ENCODE measurements at regions not wholly inside any gene's neighbourhood (a gene's known extent, or its start where the extent isn't known, plus 50 kb on each side); places are given as distances from the start of the nearest gene placed in this dataset.

DNA sequence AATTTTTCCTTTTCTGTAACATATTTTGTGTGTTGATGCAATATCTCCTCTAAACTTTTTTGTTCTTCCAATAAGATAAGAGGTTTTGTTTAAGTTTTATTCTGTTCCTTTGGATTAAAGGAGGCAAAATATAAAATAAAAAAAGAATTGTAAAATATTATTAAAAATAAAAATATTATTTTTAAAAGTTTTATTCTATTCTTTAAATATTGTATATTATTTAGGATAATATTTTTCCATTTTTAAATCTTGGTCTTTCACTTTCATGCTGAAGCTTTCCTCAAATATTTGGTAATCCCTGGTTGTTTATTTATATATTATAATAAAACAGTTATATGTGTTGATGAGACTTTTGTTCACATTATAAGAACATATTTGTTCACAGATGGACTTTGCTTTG, 187.9 kb upstream of the PDE5A start:
- Mint-ChIP-seq H3K27ac (no peak overlapping the region), H3K36me3 (no peaks in the 10 kb centered on the region), H3K27me3 (peaks cover 4% of the 10 kb centered on the region), H3K9me3 (peaks cover 0 to 7% (median 2%) of the 10 kb centered on the region in 7 donors), H3K4me3 (no peak overlapping the region), H3K4me1 (no peaks in the 10 kb centered on the region)
- DNase-seq, result no peak
- Histone ChIP-seq H3K36me3 (ENCODE audit: control insufficient read depth, insufficient read depth, low read length) (no peaks in the 10 kb centered on the region), H3K27me3 (ENCODE audit: control insufficient read depth, insufficient read depth, low read length) (no peaks in the 10 kb centered on the region), H3K27ac (ENCODE audit: insufficient read depth, low read length, poor library complexity, severe bottlenecking) (no peak overlapping the region), H3K9me3 (ENCODE audit: control insufficient read depth in 2 of 2, low read length in 2 of 2) (no peaks in the 10 kb centered on the region), H3K4me1 (ENCODE audit: control insufficient read depth, insufficient read depth, low read length, poor library complexity, severe bottlenecking) (no peaks in the 10 kb centered on the region), H3K4me3 (ENCODE audit: low read depth, low read length) (no peak overlapping the region)
- no peak for ATAC-seq (ENCODE audit: low read depth in 2 of 2)

DNA sequence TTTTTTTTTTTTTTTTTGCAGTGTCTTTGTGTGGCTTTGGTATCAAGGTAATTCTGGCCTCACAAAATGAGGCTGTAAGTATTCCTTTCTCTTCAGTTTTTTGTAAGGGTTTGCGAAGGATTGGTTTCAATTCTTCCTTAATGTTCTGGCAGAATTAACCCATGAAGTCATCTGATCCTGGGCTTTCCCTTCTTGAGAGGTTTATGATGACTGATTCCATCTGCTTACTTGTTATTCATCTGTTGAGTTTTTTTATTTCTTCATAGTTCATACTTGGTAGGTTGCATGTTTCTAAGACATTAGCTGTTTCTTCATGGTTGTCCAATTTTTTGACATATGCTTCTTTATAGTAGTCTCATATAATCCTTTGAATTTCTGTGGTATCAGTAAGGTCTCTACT, 181.4 kb upstream of the PDE5A start:
- H3K36me3 ChIP-seq (ENCODE audit: control insufficient read depth, insufficient read depth, low read length), result no peaks in the 10 kb centered on the region
- no peaks in the 10 kb centered on the region for H3K27me3 ChIP-seq (ENCODE audit: control insufficient read depth, insufficient read depth, low read length)
- Mint-ChIP-seq H3K4me3 (no peak overlapping the region), H3K4me1 (no peaks in the 10 kb centered on the region), H3K9me3 (peaks cover 0 to 8% (median 4%) of the 10 kb centered on the region in 7 donors), H3K27ac (no peak overlapping the region), H3K36me3 (no peaks in the 10 kb centered on the region), H3K27me3 (no peaks in the 10 kb centered on the region)
- no peak overlapping the region for H3K27ac ChIP-seq (ENCODE audit: insufficient read depth, low read length, poor library complexity, severe bottlenecking)
- H3K4me3 ChIP-seq (ENCODE audit: low read depth, low read length), result no peak overlapping the region
- ATAC-seq (ENCODE audit: low read depth in 2 of 2), result no peak
- DNase-seq, result no peak
- H3K9me3 ChIP-seq (ENCODE audit: control insufficient read depth in 2 of 2, low read length in 2 of 2), result no peaks in the 10 kb centered on the region
- H3K4me1 ChIP-seq (ENCODE audit: control insufficient read depth, insufficient read depth, low read length, poor library complexity, severe bottlenecking), result no peaks in the 10 kb centered on the region

DNA sequence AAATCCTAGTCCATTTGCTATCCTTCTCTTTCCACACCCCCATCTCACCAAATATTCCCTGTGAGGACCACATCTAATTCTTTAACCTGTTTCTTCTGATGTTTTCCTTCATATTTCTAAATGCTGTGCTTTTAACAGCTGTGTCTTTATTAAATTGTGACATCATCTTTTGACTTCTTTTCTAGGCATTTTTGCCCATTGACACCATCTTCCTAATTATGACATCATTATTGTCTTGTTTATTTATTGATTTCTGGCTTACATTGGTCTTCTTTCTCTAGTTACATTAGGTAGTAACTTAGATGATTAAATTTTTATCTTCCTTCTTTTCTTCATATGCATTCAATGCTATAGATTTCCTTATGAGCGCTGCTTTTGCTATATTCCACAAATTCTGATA, 175.8 kb upstream of the PDE5A start:
- H3K36me3 Mint-ChIP-seq, result no peaks in the 10 kb centered on the region
- no peaks in the 10 kb centered on the region for H3K9me3 ChIP-seq (ENCODE audit: control insufficient read depth in 2 of 2, low read length in 2 of 2)
- ATAC-seq (ENCODE audit: low read depth in 2 of 2), result no peak
- H3K27me3 ChIP-seq (ENCODE audit: control insufficient read depth, insufficient read depth, low read length), result no peaks in the 10 kb centered on the region
- DNase-seq, result no peak
- H3K4me1 ChIP-seq (ENCODE audit: control insufficient read depth, insufficient read depth, low read length, poor library complexity, severe bottlenecking), result no peaks in the 10 kb centered on the region
- H3K4me1 Mint-ChIP-seq, result no peaks in the 10 kb centered on the region
- H3K9me3 Mint-ChIP-seq, result peaks cover 0 to 4% (median 0%) of the 10 kb centered on the region in 7 donors
- no peak overlapping the region for H3K27ac ChIP-seq (ENCODE audit: insufficient read depth, low read length, poor library complexity, severe bottlenecking)
- no peak overlapping the region for H3K27ac Mint-ChIP-seq
- H3K36me3 ChIP-seq (ENCODE audit: control insufficient read depth, insufficient read depth, low read length), result no peaks in the 10 kb centered on the region
- H3K4me3 Mint-ChIP-seq, result no peak overlapping the region
- no peaks in the 10 kb centered on the region for H3K27me3 Mint-ChIP-seq
- H3K4me3 ChIP-seq (ENCODE audit: low read depth, low read length), result no peak overlapping the region

DNA sequence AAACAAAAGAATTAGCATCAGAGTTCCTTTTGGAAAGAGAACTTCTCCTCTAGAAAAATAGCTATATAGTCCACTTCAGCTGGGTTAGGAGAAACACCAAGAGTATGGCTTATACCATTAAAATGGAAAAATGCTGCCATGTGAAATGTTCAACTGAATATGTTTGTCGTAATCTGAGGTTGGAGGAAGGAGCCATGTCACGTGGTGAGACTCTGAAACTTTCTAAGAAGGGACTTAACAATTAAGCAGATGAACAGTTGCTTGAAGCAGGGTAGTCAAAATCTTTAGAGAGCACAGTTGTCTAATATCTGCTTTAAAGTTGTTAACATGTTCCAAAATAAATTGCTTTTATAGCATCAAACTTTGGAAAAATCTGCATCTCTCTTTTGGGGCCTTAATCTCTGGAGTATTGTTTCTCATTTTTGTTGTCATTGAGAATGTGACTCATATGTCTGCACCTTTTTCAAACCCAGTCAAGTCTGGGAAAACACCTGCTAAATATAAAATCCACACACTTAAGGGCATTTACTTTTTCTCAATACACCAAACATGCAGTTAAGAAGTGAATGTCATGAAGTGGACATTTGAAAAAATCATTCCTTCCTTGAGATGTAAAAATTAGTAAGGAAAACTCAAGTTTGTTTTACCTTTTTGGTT, 168.8 kb upstream of the PDE5A start:
- Mint-ChIP-seq H3K4me1 (no peaks in the 10 kb centered on the region), H3K27ac (no peak overlapping the region), H3K36me3 (no peaks in the 10 kb centered on the region), H3K9me3 (no peaks in the 10 kb centered on the region), H3K27me3 (no peaks in the 10 kb centered on the region), H3K4me3 (no peak overlapping the region)
- Histone ChIP-seq H3K27me3 (ENCODE audit: control insufficient read depth, insufficient read depth, low read length) (no peaks in the 10 kb centered on the region), H3K9me3 (ENCODE audit: control insufficient read depth in 2 of 2, low read length in 2 of 2) (no peaks in the 10 kb centered on the region), H3K4me3 (ENCODE audit: low read depth, low read length) (no peak overlapping the region), H3K36me3 (ENCODE audit: control insufficient read depth, insufficient read depth, low read length) (no peaks in the 10 kb centered on the region), H3K27ac (ENCODE audit: insufficient read depth, low read length, poor library complexity, severe bottlenecking) (no peak overlapping the region), H3K4me1 (ENCODE audit: control insufficient read depth, insufficient read depth, low read length, poor library complexity, severe bottlenecking) (no peaks in the 10 kb centered on the region)
- ATAC-seq (ENCODE audit: low read depth in 2 of 2), result no peak
- DNase-seq, result no peak

DNA sequence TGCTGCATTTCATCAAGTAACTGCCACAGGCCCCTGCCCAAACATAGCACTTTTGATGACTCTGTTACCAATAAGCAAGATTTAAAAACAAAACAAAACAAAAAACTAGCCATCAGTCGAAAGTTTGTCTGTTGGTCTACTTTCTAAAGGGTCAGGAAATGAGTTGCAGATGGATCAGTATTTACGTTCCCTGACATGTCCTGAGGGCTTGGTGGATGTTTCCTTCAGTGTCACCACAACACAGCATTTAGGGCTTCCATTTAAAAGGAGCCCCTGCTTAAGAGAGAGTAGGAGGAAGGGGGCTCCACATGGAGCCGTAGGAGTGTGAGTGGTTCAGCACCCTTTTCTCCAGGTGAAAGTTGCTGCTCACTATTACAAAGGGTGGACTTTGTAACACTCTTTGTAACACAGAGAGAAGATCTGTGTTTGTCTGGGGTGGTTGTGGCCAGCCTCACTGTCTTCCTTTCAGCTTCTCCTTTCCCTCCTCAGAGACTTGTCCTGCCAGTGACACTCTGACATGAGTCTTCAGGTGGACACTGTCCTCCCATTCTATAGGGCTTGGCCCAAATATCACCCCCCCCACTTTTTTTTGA, 167.5 kb upstream of the PDE5A start:
- H3K27me3 Mint-ChIP-seq, result no peaks in the 10 kb centered on the region
- DNase-seq (no peak), ATAC-seq (ENCODE audit: low read depth in 2 of 2) (no peak)
- Histone ChIP-seq H3K4me3 (ENCODE audit: low read depth, low read length) (no peak overlapping the region), H3K27ac (ENCODE audit: insufficient read depth, low read length, poor library complexity, severe bottlenecking) (no peak overlapping the region), H3K4me1 (ENCODE audit: control insufficient read depth, insufficient read depth, low read length, poor library complexity, severe bottlenecking) (no peaks in the 10 kb centered on the region), H3K36me3 (ENCODE audit: control insufficient read depth, insufficient read depth, low read length) (no peaks in the 10 kb centered on the region), H3K27me3 (ENCODE audit: control insufficient read depth, insufficient read depth, low read length) (no peaks in the 10 kb centered on the region), H3K9me3 (ENCODE audit: control insufficient read depth in 2 of 2, low read length in 2 of 2) (no peaks in the 10 kb centered on the region)
- H3K27ac Mint-ChIP-seq, result no peak overlapping the region
- H3K4me1 Mint-ChIP-seq, result no peaks in the 10 kb centered on the region
- no peaks in the 10 kb centered on the region for H3K9me3 Mint-ChIP-seq
- no peaks in the 10 kb centered on the region for H3K36me3 Mint-ChIP-seq
- no peak overlapping the region for H3K4me3 Mint-ChIP-seq

DNA sequence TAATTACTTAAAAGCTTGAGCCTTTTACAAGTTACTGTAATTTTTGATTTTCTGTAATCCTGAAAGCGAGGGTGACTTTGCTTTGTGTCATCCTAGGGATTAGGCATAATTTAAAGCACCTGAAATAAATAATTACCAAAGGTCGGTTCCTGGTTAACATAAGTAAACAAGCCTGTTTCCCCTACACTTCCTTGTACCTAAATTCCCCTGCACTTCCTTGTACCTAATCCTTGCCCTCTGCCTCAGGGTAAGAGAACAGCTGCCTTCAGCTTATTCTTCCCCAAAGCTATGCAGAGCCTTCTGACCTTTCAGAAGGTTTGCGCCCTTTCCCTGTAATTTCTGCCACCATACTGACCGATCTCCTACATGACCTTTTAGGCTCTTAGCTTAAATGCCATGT, 166.1 kb upstream of the PDE5A start:
- Mint-ChIP-seq H3K4me1 (no peaks in the 10 kb centered on the region), H3K27ac (no peak overlapping the region), H3K27me3 (no peaks in the 10 kb centered on the region), H3K9me3 (peaks cover 0 to 2% (median 0%) of the 10 kb centered on the region in 7 donors), H3K4me3 (no peak overlapping the region), H3K36me3 (no peaks in the 10 kb centered on the region)
- no peaks in the 10 kb centered on the region for H3K27me3 ChIP-seq (ENCODE audit: control insufficient read depth, insufficient read depth, low read length)
- H3K9me3 ChIP-seq (ENCODE audit: control insufficient read depth in 2 of 2, low read length in 2 of 2), result no peaks in the 10 kb centered on the region
- DNase-seq (no peak), ATAC-seq (ENCODE audit: low read depth in 2 of 2) (no peak)
- H3K4me1 ChIP-seq (ENCODE audit: control insufficient read depth, insufficient read depth, low read length, poor library complexity, severe bottlenecking), result no peaks in the 10 kb centered on the region
- no peak overlapping the region for H3K4me3 ChIP-seq (ENCODE audit: low read depth, low read length)
- no peak overlapping the region for H3K27ac ChIP-seq (ENCODE audit: insufficient read depth, low read length, poor library complexity, severe bottlenecking)
- H3K36me3 ChIP-seq (ENCODE audit: control insufficient read depth, insufficient read depth, low read length), result no peaks in the 10 kb centered on the region

DNA sequence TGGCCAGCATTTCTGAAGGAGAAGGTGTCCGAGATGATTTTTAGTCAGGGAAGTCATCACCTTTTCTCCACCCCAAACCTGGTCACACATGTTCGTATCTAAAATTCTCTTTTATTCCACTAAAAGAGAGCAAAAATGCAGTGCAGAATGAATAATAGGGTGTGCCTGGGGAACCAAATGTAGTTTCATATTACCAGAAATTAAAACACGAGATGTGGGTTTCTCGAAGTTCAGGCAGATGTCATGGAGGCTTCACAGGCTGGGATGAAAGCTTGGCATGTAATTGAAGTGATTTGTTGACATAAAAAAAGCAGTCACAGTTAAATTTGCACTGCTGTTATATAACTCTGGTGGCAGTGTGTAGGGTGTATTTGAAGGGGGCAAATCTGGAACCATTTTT, 165.5 kb upstream of the PDE5A start:
- ATAC-seq (ENCODE audit: low read depth in 2 of 2) (no peak), DNase-seq (no peak)
- Mint-ChIP-seq H3K4me1 (no peaks in the 10 kb centered on the region), H3K36me3 (no peaks in the 10 kb centered on the region), H3K27me3 (no peaks in the 10 kb centered on the region), H3K27ac (no peak overlapping the region), H3K9me3 (peaks cover 0 to 2% (median 0%) of the 10 kb centered on the region in 7 donors), H3K4me3 (no peak overlapping the region)
- no peaks in the 10 kb centered on the region for H3K36me3 ChIP-seq (ENCODE audit: control insufficient read depth, insufficient read depth, low read length)
- H3K4me3 ChIP-seq (ENCODE audit: low read depth, low read length), result no peak overlapping the region
- H3K4me1 ChIP-seq (ENCODE audit: control insufficient read depth, insufficient read depth, low read length, poor library complexity, severe bottlenecking), result no peaks in the 10 kb centered on the region
- no peaks in the 10 kb centered on the region for H3K27me3 ChIP-seq (ENCODE audit: control insufficient read depth, insufficient read depth, low read length)
- H3K27ac ChIP-seq (ENCODE audit: insufficient read depth, low read length, poor library complexity, severe bottlenecking), result no peak overlapping the region
- H3K9me3 ChIP-seq (ENCODE audit: control insufficient read depth in 2 of 2, low read length in 2 of 2), result no peaks in the 10 kb centered on the region
